ENCODE measurements at regions not wholly inside any gene's neighbourhood (a gene's known extent, or its start where the extent isn't known, plus 50 kb on each side); places are given as distances from the start of the nearest gene placed in this dataset.
"Not testable (repeated sequence)": the region's sequence is repeated elsewhere in the genome, so short reads cannot be mapped to it uniquely, and the experiment has no call there.

DNA sequence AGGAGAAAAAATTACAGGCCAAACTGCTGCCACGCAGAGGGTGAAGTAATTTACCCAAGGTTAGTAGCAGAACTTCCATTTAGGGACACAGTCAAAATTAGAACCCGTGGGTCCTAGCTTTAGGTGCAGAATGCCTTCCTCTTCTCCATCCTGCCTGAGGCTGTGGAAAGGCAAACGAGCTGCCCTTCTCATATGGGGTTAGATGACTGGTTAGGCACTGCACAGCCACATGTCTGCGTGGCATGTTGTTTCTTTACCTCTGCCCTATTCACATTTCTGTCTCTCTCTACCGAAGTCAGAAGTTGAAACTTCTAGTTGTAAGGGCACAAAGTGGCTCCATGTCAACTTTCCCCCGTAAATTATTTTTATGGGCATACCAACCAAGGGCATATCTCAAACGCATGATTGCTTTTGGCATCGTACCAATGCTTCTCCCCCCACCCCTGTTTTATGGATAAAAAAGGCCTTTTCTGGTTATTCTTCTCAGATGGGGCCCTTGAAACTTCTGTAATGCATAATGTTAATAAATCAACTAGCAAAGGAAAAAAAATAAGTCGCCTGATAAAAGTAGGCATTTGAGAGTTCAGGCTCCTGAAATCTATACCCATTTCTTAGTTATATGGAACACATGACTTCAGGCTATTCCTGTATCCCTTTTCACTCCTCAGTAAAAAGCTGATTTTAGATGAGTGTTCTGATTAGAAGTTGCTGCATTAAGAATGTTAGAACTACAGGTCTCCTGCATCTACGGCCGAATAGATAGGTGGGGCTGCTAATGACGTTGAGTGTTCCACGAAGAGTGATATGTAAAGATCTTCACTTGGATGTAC lies 139.6 kb upstream of the NRIP1 start:
- no peak for DNase-seq

GRCh38 chr21:15204970-15205286 lies 140.1 kb upstream of the NRIP1 start:
- DNase-seq, result no peak

DNA sequence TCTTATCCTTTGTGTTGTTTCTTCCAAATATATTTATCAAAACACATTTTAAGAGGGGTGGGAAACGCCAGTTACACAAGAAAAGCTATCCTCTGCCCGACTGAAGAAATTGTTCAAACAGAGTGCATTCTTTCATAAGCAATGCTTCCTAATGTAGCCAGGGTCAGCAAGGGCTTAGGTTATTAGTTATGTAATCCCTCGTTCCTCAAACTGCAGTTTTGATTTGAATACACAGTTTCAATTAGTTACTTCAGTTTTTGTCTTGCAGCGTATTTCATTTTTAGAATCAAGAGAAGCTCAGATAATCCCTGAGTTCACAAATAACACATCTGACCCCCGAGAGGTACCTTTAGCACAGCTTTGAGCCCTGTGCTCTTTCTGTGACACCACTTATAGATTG lies 141.7 kb upstream of the NRIP1 start:
- DNase-seq, result peak; percentile 36

- DNase-seq, result no peak
Measured at GRCh38 chr21:15207231-15207630, 142.4 kb upstream of the NRIP1 start.

- DNase-seq, result no peak
Measured at GRCh38 chr21:15207635-15208370, 143.0 kb upstream of the NRIP1 start.

DNA sequence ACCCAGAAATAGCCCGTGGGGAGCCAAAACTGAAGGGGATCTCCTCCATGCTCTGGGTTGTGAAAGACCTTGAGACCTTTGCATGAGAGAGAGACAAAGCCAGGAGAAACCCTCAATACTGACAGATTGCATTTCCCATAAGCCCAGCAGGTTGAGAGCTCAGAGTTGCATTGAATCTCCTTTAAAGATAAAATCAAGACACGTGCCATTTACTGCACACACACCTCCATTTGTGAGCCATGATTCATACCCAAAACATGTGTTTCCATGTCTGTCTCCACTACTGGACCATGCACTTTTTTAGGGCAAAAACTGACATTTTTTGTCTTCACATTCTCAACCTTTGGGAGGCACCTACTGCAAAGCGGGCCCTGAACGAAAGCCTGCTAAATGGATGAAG lies 144.0 kb upstream of the NRIP1 start:
- DNase-seq, result no peak

DNA sequence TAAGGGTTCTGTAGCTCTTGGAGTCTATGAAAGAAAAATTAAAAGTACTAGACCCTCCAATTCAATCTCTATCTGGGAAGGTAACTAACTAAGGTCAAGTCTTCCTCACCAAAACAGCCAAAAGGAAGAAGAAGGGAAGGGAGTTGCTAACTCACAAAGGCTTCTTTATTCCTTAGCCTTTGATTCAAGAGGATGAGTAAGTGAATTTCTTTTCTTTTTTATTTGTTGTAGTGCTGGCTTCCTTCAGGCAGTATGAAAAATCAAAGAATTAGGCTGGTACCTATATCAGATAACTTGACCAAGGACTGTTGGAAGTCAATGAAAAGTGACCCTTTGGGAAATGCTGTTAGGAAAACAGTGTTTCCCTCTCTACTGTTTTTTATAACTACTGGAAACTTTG lies 144.4 kb upstream of the NRIP1 start:
- DNase-seq, result no peak

GRCh38 chr21:15210235-15210678 lies 145.5 kb upstream of the NRIP1 start:
- no peak for DNase-seq

- DNase-seq, result no peak
Measured at GRCh38 chr21:15211491-15212133, 146.8 kb upstream of the NRIP1 start.

GRCh38 chr21:15212206-15212605 lies 147.4 kb upstream of the NRIP1 start:
- DNase-seq, result peak; percentile 36

GRCh38 chr21:15218476-15218875 lies 153.7 kb upstream of the NRIP1 start:
- DNase-seq, result not testable (repeated sequence)

- no peak for DNase-seq
Measured at GRCh38 chr21:15219039-15219438, 154.2 kb upstream of the NRIP1 start.

GRCh38 chr21:15219894-15220293 lies 155.1 kb upstream of the NRIP1 start:
- DNase-seq, result peak; percentile 24

DNA sequence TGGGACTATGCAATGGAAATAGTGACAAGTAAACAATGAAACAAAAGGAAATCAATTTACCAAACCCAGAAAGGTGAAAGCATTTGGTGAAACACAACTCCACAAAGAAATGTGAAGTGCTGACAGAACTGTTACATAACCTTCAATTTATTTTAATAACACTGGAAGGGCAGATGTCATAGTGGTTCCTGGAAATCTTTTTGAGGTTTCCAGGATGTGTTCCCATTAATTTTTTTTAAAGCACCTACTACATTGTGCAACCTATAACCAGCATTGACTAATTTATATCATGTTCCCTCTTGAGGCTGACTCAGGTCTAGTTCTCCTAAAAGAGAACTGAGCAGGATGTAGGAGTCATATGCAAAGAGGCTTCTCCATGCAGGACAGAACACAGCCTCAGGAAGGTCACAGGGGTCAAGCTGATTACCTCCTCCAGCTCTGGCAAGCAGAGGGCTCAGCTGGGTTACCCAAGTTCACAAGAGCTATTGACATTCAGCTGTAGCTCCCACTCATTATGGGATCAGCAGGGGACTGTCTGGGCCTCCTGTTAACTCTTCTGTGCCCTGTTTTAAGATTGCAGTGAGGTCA lies 157.1 kb upstream of the NRIP1 start:
- no peak for DNase-seq

DNA sequence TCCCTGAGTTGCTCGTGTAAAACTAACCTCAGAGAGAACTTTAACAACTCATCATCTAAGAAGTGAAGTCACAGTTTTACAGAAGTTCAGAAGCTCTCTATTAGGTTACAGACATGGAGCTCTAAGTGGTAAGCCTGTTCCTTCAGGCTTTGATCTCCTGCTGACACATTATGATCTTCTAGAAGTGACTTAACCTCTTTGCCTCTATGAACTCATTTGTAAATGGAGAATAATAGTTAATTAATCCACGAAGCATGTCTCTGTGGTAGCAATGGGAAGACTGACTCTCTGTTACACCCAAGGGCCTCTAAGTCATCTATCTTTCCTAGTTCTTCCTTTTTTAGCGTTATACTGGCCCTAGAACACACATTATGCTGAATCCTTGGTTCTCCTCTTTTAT lies 157.9 kb upstream of the NRIP1 start:
- no peak for DNase-seq

GRCh38 chr21:15224346-15225086 lies 159.7 kb upstream of the NRIP1 start:
- no peak for DNase-seq

- no peak for DNase-seq
Measured at GRCh38 chr21:15227919-15228318, 163.1 kb upstream of the NRIP1 start.

- no peak for DNase-seq
Measured at GRCh38 chr21:15229390-15229789, 164.6 kb upstream of the NRIP1 start.

GRCh38 chr21:15233611-15234010 lies 168.8 kb upstream of the NRIP1 start:
- no peak for DNase-seq

DNA sequence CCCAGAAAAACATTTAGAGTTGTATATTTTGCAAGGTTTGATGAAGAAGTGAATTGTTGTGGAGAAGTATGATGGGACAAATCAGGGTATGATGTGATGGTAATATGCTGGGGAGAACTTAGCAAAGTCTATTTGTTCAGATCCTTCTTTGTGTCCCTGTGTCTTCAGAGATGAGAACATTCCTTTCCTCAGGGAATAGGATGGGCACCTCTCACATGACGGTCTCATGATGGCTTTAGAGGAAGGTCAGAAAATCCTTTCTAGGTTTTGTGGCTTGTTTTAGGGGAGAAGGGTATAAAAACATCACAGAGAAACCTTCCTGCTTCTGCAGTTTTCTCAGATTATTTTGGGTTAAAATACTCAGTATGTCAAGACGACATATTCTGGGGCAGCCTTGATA lies 171.3 kb upstream of the NRIP1 start:
- no peak for DNase-seq

DNA sequence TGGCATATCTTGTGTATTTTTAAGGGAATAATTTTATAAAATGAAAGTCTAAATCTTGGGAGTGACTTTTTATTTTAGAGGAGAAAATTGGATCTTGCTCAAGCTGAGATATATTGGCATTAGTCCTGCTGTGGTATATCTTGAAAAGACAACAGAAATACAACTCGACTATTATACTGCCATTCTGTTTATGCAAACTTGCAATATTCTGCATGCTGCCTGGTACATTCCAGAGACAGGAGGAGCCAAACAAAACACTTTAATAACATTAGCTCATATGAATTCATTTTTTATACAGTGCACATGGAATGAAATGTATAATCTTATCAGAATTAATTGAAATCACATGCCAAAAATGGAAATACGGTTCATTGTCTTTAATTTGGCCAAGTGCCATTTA lies 176.0 kb upstream of the NRIP1 start:
- DNase-seq, result no peak

DNA sequence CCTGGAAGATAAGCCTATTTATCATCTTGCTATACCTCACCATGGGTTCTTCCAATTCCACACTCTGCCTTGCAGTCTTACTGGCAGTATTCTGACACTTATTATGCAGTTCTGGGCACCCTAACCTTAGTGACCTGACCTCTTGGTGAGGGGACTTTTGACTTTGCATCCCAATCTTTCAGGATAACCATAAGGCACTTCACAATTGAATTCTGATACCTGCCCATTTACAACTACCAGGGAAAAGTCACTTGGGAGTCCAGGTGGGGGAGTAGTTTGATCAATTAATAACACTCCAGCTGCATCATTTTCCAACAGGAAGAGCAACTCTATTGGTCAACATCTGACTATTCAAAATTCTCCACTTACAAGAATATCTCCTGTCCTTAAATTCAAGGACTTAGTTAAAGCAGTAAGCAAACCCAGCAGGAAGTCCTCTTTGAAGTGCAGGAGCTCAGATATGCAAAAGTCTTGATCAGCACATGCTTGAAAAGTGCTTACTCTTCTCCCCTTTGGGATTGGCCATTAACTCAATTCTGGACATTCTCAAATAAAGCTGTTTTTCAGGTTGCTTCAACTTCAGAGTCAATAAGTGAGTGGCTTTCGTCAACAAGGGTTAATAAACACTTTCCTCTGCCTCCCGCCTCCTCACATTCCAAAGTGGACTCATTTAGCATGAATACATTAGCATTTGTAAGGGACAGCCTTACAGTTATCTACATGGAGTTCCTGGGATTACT lies 177.4 kb upstream of the NRIP1 start:
- DNase-seq, result no peak
